Gastrocnemius medialis (tissue), 4 donors: ENCODE measurements at regions not wholly inside any gene's neighbourhood (a gene's known extent, or its start where the extent isn't known, plus 50 kb on each side); places are given as distances from the start of the nearest gene placed in this dataset.

Experiments used
- ATAC-seq, 2 donors: fragments of 150-250 bp; one replicate each; pipeline ENCODE4 v1.9.1; 2016
- DNase-seq, 2 donors: peaks; one replicate each; pipeline ENCODE4 v3.0.0-alpha.2; 2019
- H3K27ac ChIP-seq, 4 donors: fragments of 200-600 bp; sonication (generic); 1 replicate in 1 of 4; 2 replicates in 3 of 4; pipeline ENCODE4 v1.5.1; 2016 to 2018; ENCODE audit warnings: mild to moderate bottlenecking in 2 of 4, moderate library complexity in 1 of 4
- H3K27me3 ChIP-seq, 3 donors: fragments of 200-600 bp; sonication (generic) in 2 of 3; 1 replicate in 1 of 3; 2 replicates in 2 of 3; pipeline versions ENCODE4 v1.5.1 to v1.6.0; 2016 to 2019; ENCODE audit warnings: mild to moderate bottlenecking in 1 of 3, moderate library complexity in 1 of 3
- H3K36me3 ChIP-seq, 2 donors: fragments of 200-600 bp; sonication (generic) in 1 of 2; one replicate each; pipeline ENCODE4 v1.5.1; 2017 to 2018
- H3K4me1 ChIP-seq, 2 donors: fragments of 200-600 bp; sonication (generic) in 1 of 2; one replicate each; pipeline ENCODE4 v1.5.1; 2016 to 2017; ENCODE audit warnings: mild to moderate bottlenecking in 2 of 2
- H3K4me3 ChIP-seq, 4 donors: fragments of 200-600 bp; sonication (generic) in 3 of 4; 1 replicate in 1 of 4; 2 replicates in 3 of 4; pipeline ENCODE4 v1.5.1; 2016 to 2019; ENCODE audit warnings: mild to moderate bottlenecking in 2 of 4
- H3K9me3 ChIP-seq, 3 donors: fragments of 200-600 bp; sonication (generic) in 2 of 3; 1 replicate in 1 of 3; 2 replicates in 2 of 3; pipeline ENCODE4 v1.5.1; 2016 to 2019
- CTCF ChIP-seq, 5 experiments: fragments of 450-650 bp in 3 of 5; fragments of 200-600 bp in 2 of 5; sonication (generic) in 2 of 5; IDR thresholded peaks in 4 of 5; conservative IDR thresholded peaks in 1 of 5; 1 replicate in 4 of 5; 2 replicates in 1 of 5; pipeline ENCODE4 v1.5.1; 2016 to 2019; ENCODE audit warnings: antibody characterized with exemption in 5 of 5, mild to moderate bottlenecking in 3 of 5, moderate library complexity in 3 of 5
- POLR2A ChIP-seq, 2 donors: fragments of 450-650 bp; IDR thresholded peaks; one replicate each; pipeline ENCODE4 v1.6.1; 2017; ENCODE audit warnings: antibody characterized with exemption in 2 of 2, mild to moderate bottlenecking in 2 of 2, moderate library complexity in 2 of 2
- in situ Hi-C, 4 donors: fragments of 200-750 bp; cut with MboI; loops; one replicate each; pipeline versions ENCODE4 v1.15.0 to v1.8.0; 2017; ENCODE audit warnings: low sequenced_read_pairs in 4 of 4
- intact Hi-C: fragments of 100-400 bp; cut with DNase I; formaldehyde crosslinking; loops from one replicate; pipeline ENCODE4 v1.15.1; 2023; ENCODE audit warnings: low total_unique reads

GRCh38 chr2:30310371-30310770 is 79.0 kb downstream of the LBH start:
- in situ Hi-C loops (no loop called here), intact Hi-C loops (no loop called here)
- H3K36me3 ChIP-seq = no peaks in the 10 kb centered on the region
- no peak overlapping the region for H3K27ac ChIP-seq
- TF ChIP-seq CTCF (IDR thresholded peaks at IDR 0.05 in 4 of 5, conservative IDR thresholded peaks at IDR 0.05 in 1 of 5) (no peak), POLR2A (IDR thresholded peaks at IDR 0.05) (no peak)
- DNase-seq (no peak), ATAC-seq (no peak)
- H3K27me3 ChIP-seq = no peaks in the 10 kb centered on the region
- H3K4me1 ChIP-seq = no peaks in the 10 kb centered on the region
- H3K9me3 ChIP-seq = no peaks in the 10 kb centered on the region
- H3K4me3 ChIP-seq = no peak overlapping the region

DNA sequence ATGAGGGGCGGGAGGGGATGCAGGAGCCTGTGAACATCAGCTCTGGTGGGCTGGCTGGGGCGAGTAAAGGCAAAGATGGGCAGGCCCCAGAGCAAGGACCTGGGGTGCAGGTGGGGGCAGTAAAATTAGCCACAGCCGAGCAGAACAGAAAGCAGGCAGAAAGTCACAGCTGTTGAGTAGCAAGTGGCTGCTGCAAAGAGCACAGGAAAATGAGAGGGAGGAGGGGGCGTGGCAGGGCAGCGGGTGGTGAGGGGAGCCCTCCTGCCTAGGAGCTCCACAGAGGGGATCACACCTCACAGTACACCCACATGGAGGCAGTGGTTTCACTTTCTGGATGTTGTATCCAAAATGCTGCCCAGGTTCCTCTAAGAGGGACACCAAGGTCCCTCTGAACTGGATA is 79.6 kb downstream of the LBH start:
- H3K27ac ChIP-seq = no peak overlapping the region
- intact Hi-C loops = no loop called here

GRCh38 chr2:30311711-30312110 is 80.4 kb downstream of the LBH start:
- H3K27me3 ChIP-seq = no peaks in the 10 kb centered on the region

More for the DNA sequence above, 79.6 kb downstream of the LBH start:
- Histone ChIP-seq H3K4me3 (no peak overlapping the region), H3K9me3 (no peaks in the 10 kb centered on the region), H3K36me3 (no peaks in the 10 kb centered on the region), H3K4me1 (no peaks in the 10 kb centered on the region), H3K27me3 (no peaks in the 10 kb centered on the region)
- DNase-seq = no peak
- in situ Hi-C loops = no loop called here
- TF ChIP-seq CTCF (IDR thresholded peaks at IDR 0.05 in 4 of 5, conservative IDR thresholded peaks at IDR 0.05 in 1 of 5) (no peak), POLR2A (IDR thresholded peaks at IDR 0.05) (no peak)
- no peak for ATAC-seq

DNA sequence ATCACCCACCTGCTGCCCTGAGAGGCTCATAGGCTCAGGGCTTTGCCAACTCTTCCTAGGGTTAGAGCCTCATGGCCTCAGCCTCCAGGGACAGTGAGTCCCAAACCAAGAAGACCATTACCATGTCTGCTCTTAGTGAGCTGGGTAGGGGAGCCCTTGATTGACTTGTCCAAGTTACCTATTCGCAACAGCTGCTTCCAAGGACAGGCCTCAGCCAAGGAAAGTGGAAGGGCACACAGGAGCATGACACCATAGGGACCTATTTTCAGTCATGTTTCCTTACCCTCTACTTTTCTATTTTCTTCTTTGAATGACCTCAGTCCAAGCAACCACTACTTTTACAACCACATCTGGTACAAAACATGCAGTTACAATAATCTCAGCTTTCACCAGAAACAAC is 81.6 kb downstream of the LBH start:
- no peaks in the 10 kb centered on the region for H3K27me3 ChIP-seq
- no peak for DNase-seq
- intact Hi-C loops = no loop called here
- in situ Hi-C loops = no loop called here
- H3K4me3 ChIP-seq = no peak overlapping the region
- no peaks in the 10 kb centered on the region for H3K36me3 ChIP-seq
- H3K4me1 ChIP-seq = no peaks in the 10 kb centered on the region
- TF ChIP-seq POLR2A (IDR thresholded peaks at IDR 0.05) (no peak), CTCF (IDR thresholded peaks at IDR 0.05 in 4 of 5, conservative IDR thresholded peaks at IDR 0.05 in 1 of 5) (no peak)
- H3K9me3 ChIP-seq = no peaks in the 10 kb centered on the region
- H3K27ac ChIP-seq = no peak overlapping the region
- ATAC-seq = no peak

More at GRCh38 chr2:30311711-30312110, 80.4 kb downstream of the LBH start:
- Histone ChIP-seq H3K36me3 (no peaks in the 10 kb centered on the region), H3K9me3 (no peaks in the 10 kb centered on the region), H3K4me1 (no peaks in the 10 kb centered on the region), H3K27ac (no peak overlapping the region), H3K4me3 (no peak overlapping the region)
- DNase-seq (no peak), ATAC-seq (no peak)
- TF ChIP-seq CTCF (IDR thresholded peaks at IDR 0.05 in 4 of 5, conservative IDR thresholded peaks at IDR 0.05 in 1 of 5) (no peak), POLR2A (IDR thresholded peaks at IDR 0.05) (no peak)
- in situ Hi-C loops = no loop called here
- intact Hi-C loops = no loop called here

GRCh38 chr2:30314981-30315380 is 83.6 kb downstream of the LBH start:
- H3K9me3 ChIP-seq = no peaks in the 10 kb centered on the region
- no peaks in the 10 kb centered on the region for H3K4me1 ChIP-seq
- TF ChIP-seq POLR2A (IDR thresholded peaks at IDR 0.05) = no peak
- no peak for TF ChIP-seq CTCF (IDR thresholded peaks at IDR 0.05 in 4 of 5, conservative IDR thresholded peaks at IDR 0.05 in 1 of 5)
- no peaks in the 10 kb centered on the region for H3K27me3 ChIP-seq
- intact Hi-C loops = no loop called here
- in situ Hi-C loops = no loop called here
- H3K4me3 ChIP-seq = no peak overlapping the region
- no peak overlapping the region for H3K27ac ChIP-seq
- no peak for DNase-seq
- no peaks in the 10 kb centered on the region for H3K36me3 ChIP-seq
- no peak for ATAC-seq
